ENCODE measurements at regions not wholly inside any gene's neighbourhood (a gene's known extent, or its start where the extent isn't known, plus 50 kb on each side); places are given as distances from the start of the nearest gene placed in this dataset.

GRCh38 chr22:27643907-27644306, 157.6 kb downstream of the MN1 start:
- H3K27ac ChIP-seq (ENCODE audit: low read depth, low read length): no peak overlapping the region
- no peaks in the 10 kb centered on the region for H3K9me3 ChIP-seq (ENCODE audit: control insufficient read depth, insufficient read depth, low read length)
- no peak overlapping the region for H3K4me3 ChIP-seq (ENCODE audit: low read depth, low read length)
- no peaks in the 10 kb centered on the region for H3K36me3 ChIP-seq (ENCODE audit: control insufficient read depth, insufficient read depth, low read length)
- H3K27me3 ChIP-seq (ENCODE audit: control insufficient read depth, insufficient read depth, low read length): peaks cover 10% of the 10 kb centered on the region
- H3K9ac ChIP-seq (ENCODE audit: low read depth, low read length): no peak overlapping the region
- peaks cover 22% of the 10 kb centered on the region for H3K4me1 ChIP-seq (ENCODE audit: control insufficient read depth, insufficient read depth, low read length)

DNA sequence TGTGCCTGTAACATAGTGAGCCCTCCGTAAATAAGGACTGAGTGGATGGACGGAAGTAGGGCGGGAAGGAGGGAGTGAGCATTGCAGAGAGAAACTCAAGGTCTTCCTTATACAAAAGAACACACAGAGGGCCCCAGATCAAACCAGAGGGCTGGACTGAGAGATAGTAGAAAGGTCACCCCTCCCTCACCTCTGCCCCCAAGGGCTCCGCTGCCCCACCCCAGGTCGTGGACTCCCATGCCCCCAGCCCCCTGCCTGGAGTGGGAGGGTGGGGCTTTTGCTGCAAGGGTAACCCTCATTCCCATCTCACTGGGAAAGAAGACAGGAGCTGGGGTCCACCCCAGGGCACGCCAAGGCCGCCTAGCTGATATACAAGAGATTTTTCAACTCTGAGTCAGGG, 157.0 kb downstream of the MN1 start:
- Histone ChIP-seq H3K4me1 (ENCODE audit: control insufficient read depth, insufficient read depth, low read length) (peaks cover 16% of the 10 kb centered on the region), H3K9ac (ENCODE audit: low read depth, low read length) (no peak overlapping the region), H3K27me3 (ENCODE audit: control insufficient read depth, insufficient read depth, low read length) (peaks cover 10% of the 10 kb centered on the region), H3K9me3 (ENCODE audit: control insufficient read depth, insufficient read depth, low read length) (no peaks in the 10 kb centered on the region), H3K36me3 (ENCODE audit: control insufficient read depth, insufficient read depth, low read length) (no peaks in the 10 kb centered on the region), H3K27ac (ENCODE audit: low read depth, low read length) (no peak overlapping the region), H3K4me3 (ENCODE audit: low read depth, low read length) (no peak overlapping the region)

GRCh38 chr22:27647540-27647939, 154.0 kb downstream of the MN1 start:
- H3K36me3 ChIP-seq (ENCODE audit: control insufficient read depth, insufficient read depth, low read length): no peaks in the 10 kb centered on the region
- H3K9me3 ChIP-seq (ENCODE audit: control insufficient read depth, insufficient read depth, low read length): no peaks in the 10 kb centered on the region
- H3K27ac ChIP-seq (ENCODE audit: low read depth, low read length): no peak overlapping the region
- H3K4me1 ChIP-seq (ENCODE audit: control insufficient read depth, insufficient read depth, low read length): peaks cover 3% of the 10 kb centered on the region; the same call in 1 of the 2 replicates
- H3K4me3 ChIP-seq (ENCODE audit: low read depth, low read length): no peak overlapping the region
- H3K27me3 ChIP-seq (ENCODE audit: control insufficient read depth, insufficient read depth, low read length): peaks cover 10% of the 10 kb centered on the region
- no peak overlapping the region for H3K9ac ChIP-seq (ENCODE audit: low read depth, low read length)

GRCh38 chr22:27648074-27648473, 153.5 kb downstream of the MN1 start:
- H3K36me3 ChIP-seq (ENCODE audit: control insufficient read depth, insufficient read depth, low read length): no peaks in the 10 kb centered on the region
- no peak overlapping the region for H3K9ac ChIP-seq (ENCODE audit: low read depth, low read length)
- H3K4me1 ChIP-seq (ENCODE audit: control insufficient read depth, insufficient read depth, low read length): no peaks in the 10 kb centered on the region
- H3K4me3 ChIP-seq (ENCODE audit: low read depth, low read length): no peak overlapping the region
- no peak overlapping the region for H3K27ac ChIP-seq (ENCODE audit: low read depth, low read length)
- peaks cover 6% of the 10 kb centered on the region for H3K27me3 ChIP-seq (ENCODE audit: control insufficient read depth, insufficient read depth, low read length)
- H3K9me3 ChIP-seq (ENCODE audit: control insufficient read depth, insufficient read depth, low read length): no peaks in the 10 kb centered on the region

DNA sequence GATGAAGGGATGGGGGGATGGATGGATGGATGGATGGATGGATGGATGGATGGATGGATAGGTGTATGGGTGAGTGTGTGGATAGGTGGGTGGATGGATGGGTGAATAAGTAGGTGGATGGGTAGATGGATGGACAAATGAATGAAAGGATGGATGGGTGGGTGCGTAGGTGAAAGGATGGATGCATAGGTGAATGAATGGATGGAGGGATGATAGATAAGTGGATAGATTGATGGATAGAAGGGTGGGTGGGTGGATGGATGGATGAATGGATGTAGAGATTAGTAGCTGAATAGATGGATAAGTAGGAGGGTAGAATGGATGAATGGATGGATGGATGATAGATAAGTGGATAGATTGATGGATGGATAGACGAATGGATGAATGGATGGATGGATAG, 152.7 kb downstream of the MN1 start:
- H3K9me3 ChIP-seq (ENCODE audit: control insufficient read depth, insufficient read depth, low read length): no peaks in the 10 kb centered on the region
- H3K4me3 ChIP-seq (ENCODE audit: low read depth, low read length): no peak overlapping the region
- H3K27me3 ChIP-seq (ENCODE audit: control insufficient read depth, insufficient read depth, low read length): no peaks in the 10 kb centered on the region; the same call in 1 of the 2 replicates
- no peak overlapping the region for H3K27ac ChIP-seq (ENCODE audit: low read depth, low read length)
- H3K4me1 ChIP-seq (ENCODE audit: control insufficient read depth, insufficient read depth, low read length): no peaks in the 10 kb centered on the region
- H3K9ac ChIP-seq (ENCODE audit: low read depth, low read length): no peak overlapping the region
- H3K36me3 ChIP-seq (ENCODE audit: control insufficient read depth, insufficient read depth, low read length): no peaks in the 10 kb centered on the region

- H3K4me1 ChIP-seq (ENCODE audit: control insufficient read depth, insufficient read depth, low read length): peaks cover 2% of the 10 kb centered on the region; the same call in 1 of the 2 replicates
- H3K27ac ChIP-seq (ENCODE audit: low read depth, low read length): no peak overlapping the region
- no peaks in the 10 kb centered on the region for H3K27me3 ChIP-seq (ENCODE audit: control insufficient read depth, insufficient read depth, low read length)
Measured at GRCh38 chr22:27650572-27650971, 151.0 kb downstream of the MN1 start.

GRCh38 chr22:27650985-27651384, 150.6 kb downstream of the MN1 start:
- Histone ChIP-seq H3K27me3 (ENCODE audit: control insufficient read depth, insufficient read depth, low read length) (no peaks in the 10 kb centered on the region), H3K36me3 (ENCODE audit: control insufficient read depth, insufficient read depth, low read length) (no peaks in the 10 kb centered on the region), H3K4me1 (ENCODE audit: control insufficient read depth, insufficient read depth, low read length) (peaks cover 2% of the 10 kb centered on the region; the same call in 1 of the 2 replicates), H3K27ac (ENCODE audit: low read depth, low read length) (no peak overlapping the region), H3K4me3 (ENCODE audit: low read depth, low read length) (no peak overlapping the region), H3K9me3 (ENCODE audit: control insufficient read depth, insufficient read depth, low read length) (no peaks in the 10 kb centered on the region), H3K9ac (ENCODE audit: low read depth, low read length) (no peak overlapping the region)

More at GRCh38 chr22:27650572-27650971, 151.0 kb downstream of the MN1 start:
- no peak overlapping the region for H3K9ac ChIP-seq (ENCODE audit: low read depth, low read length)
- H3K9me3 ChIP-seq (ENCODE audit: control insufficient read depth, insufficient read depth, low read length): no peaks in the 10 kb centered on the region
- H3K36me3 ChIP-seq (ENCODE audit: control insufficient read depth, insufficient read depth, low read length): no peaks in the 10 kb centered on the region
- no peak overlapping the region for H3K4me3 ChIP-seq (ENCODE audit: low read depth, low read length)

- Histone ChIP-seq H3K4me3 (ENCODE audit: low read depth, low read length) (no peak overlapping the region), H3K27me3 (ENCODE audit: control insufficient read depth, insufficient read depth, low read length) (no peaks in the 10 kb centered on the region), H3K4me1 (ENCODE audit: control insufficient read depth, insufficient read depth, low read length) (peaks cover 2% of the 10 kb centered on the region; the same call in 1 of the 2 replicates), H3K27ac (ENCODE audit: low read depth, low read length) (no peak overlapping the region), H3K9ac (ENCODE audit: low read depth, low read length) (no peak overlapping the region), H3K36me3 (ENCODE audit: control insufficient read depth, insufficient read depth, low read length) (no peaks in the 10 kb centered on the region), H3K9me3 (ENCODE audit: control insufficient read depth, insufficient read depth, low read length) (no peaks in the 10 kb centered on the region)
Measured at GRCh38 chr22:27651486-27651885, 150.1 kb downstream of the MN1 start.

DNA sequence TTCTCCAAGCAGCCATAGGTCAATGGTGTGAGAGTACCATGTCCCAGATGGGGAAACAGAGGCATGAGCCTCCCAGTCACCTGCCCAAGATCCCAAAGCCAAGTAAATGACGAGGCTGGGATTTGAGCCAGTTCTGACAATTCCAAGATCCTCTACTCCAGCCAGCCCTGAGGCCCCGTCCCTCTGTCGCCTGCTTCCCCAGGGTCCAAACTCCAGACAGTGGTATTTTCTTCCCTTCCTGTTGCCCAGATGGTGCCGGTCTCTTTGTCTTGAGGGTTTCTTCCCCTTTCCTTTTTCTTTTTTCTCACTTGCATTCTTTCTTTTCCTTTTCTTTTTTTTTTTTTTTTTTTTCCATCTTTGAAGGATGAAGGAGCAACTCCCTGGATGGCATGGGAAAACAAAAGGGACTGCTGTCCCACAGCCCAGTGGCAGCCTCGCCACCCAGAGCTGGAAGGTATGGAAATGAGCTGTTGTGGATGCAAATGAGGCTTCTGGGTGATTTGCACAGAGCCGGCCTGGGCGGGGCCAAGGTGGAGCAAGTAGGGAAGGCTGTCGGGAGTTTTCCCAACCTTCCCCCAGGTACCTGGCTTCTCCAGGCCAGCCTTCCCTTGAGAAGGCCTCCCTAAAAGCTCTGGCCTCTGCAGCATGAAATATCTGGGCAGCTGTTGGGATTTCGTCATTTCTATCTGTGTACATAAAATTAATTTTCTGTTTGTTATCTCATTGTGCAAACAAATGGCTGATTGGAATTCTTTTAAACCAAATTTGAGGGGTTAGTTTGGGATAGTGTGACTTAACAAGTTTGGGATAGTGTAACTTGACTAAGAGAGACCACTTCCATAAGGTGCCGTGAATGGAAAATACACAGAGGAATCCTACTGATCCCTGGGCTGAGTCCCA, 146.8 kb downstream of the MN1 start:
- peaks cover 8% of the 10 kb centered on the region; the same call in 1 of the 2 replicates for H3K4me1 ChIP-seq (ENCODE audit: control insufficient read depth, insufficient read depth, low read length)
- H3K9ac ChIP-seq (ENCODE audit: low read depth, low read length): no peak overlapping the region
- H3K27me3 ChIP-seq (ENCODE audit: control insufficient read depth, insufficient read depth, low read length): no peaks in the 10 kb centered on the region
- H3K36me3 ChIP-seq (ENCODE audit: control insufficient read depth, insufficient read depth, low read length): no peaks in the 10 kb centered on the region
- no peak overlapping the region for H3K27ac ChIP-seq (ENCODE audit: low read depth, low read length)
- no peak overlapping the region for H3K4me3 ChIP-seq (ENCODE audit: low read depth, low read length)
- no peaks in the 10 kb centered on the region for H3K9me3 ChIP-seq (ENCODE audit: control insufficient read depth, insufficient read depth, low read length)

DNA sequence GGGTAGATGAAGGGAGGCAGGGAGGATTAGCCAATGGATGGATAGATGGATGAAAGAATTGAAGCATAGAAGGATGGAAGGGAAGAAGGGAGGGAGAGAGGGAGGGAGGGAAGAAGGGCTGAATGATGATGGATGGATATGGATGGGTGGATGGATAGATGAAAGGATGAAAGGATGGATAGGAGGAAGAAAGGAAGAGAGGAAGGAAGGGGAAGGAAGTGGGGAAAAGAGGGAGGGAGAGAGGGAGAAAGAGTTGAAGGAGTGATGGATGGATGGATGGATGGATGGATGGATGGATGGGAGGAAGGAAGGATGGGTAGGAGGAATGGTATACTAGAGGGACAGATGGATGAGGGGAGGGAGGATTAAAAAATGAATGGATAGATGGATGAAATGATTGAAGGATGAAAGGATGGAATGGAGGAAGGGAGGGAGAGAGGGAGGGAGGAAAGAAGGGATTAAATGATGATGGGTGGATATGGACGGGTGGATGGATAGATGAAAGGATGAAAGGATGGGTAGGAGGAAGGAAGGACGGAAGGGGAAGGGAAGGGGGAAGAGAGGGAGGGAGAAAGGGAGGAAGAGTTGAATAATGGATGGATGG, 145.9 kb downstream of the MN1 start:
- no peaks in the 10 kb centered on the region for H3K36me3 ChIP-seq (ENCODE audit: control insufficient read depth, insufficient read depth, low read length)
- no peak overlapping the region for H3K27ac ChIP-seq (ENCODE audit: low read depth, low read length)
- no peaks in the 10 kb centered on the region for H3K9me3 ChIP-seq (ENCODE audit: control insufficient read depth, insufficient read depth, low read length)
- no peak overlapping the region for H3K4me3 ChIP-seq (ENCODE audit: low read depth, low read length)
- H3K9ac ChIP-seq (ENCODE audit: low read depth, low read length): no peak overlapping the region
- no peaks in the 10 kb centered on the region for H3K27me3 ChIP-seq (ENCODE audit: control insufficient read depth, insufficient read depth, low read length)
- H3K4me1 ChIP-seq (ENCODE audit: control insufficient read depth, insufficient read depth, low read length): peaks cover 8% of the 10 kb centered on the region; the same call in 1 of the 2 replicates

- Histone ChIP-seq H3K4me1 (ENCODE audit: control insufficient read depth, insufficient read depth, low read length) (peaks cover 8% of the 10 kb centered on the region; the same call in 1 of the 2 replicates), H3K9ac (ENCODE audit: low read depth, low read length) (no peak overlapping the region), H3K4me3 (ENCODE audit: low read depth, low read length) (no peak overlapping the region), H3K36me3 (ENCODE audit: control insufficient read depth, insufficient read depth, low read length) (no peaks in the 10 kb centered on the region), H3K27ac (ENCODE audit: low read depth, low read length) (no peak overlapping the region), H3K9me3 (ENCODE audit: control insufficient read depth, insufficient read depth, low read length) (no peaks in the 10 kb centered on the region), H3K27me3 (ENCODE audit: control insufficient read depth, insufficient read depth, low read length) (no peaks in the 10 kb centered on the region)
Measured at GRCh38 chr22:27656970-27657369, 144.6 kb downstream of the MN1 start.

All from HUES48 (cell line).